DOHH2 (cell line): ENCODE measurements at regions not wholly inside any gene's neighbourhood (a gene's known extent, or its start where the extent isn't known, plus 50 kb on each side); places are given as distances from the start of the nearest gene placed in this dataset.

Experiments used
- H3F3A ChIP-seq: fragments of 200-600 bp; sonication (generic), shearing (Covaris generic); 2 replicates; pipeline ENCODE4 v1.6.0; 2016; ENCODE audit warnings: antibody characterized with exemption, mild to moderate bottlenecking; ENCODE audit not compliant: control insufficient read depth, insufficient read depth
- H3K27ac ChIP-seq: fragments of 200-600 bp; sonication (generic); 2 replicates; pipeline ENCODE4 v1.5.1; 2014; ENCODE audit warnings: low read depth, mild to moderate bottlenecking, low read length, moderate library complexity
- H3K27me3 ChIP-seq: fragments of 200-600 bp; sonication (generic); 2 replicates; pipeline ENCODE4 v1.6.1; 2014; ENCODE audit warnings: mild to moderate bottlenecking, low read length, mixed read lengths; ENCODE audit not compliant: control insufficient read depth
- H3K36me3 ChIP-seq: fragments of 200-600 bp; sonication (generic); 2 replicates; pipeline ENCODE4 v1.6.1; 2014; ENCODE audit warnings: mild to moderate bottlenecking, low read length, moderate library complexity, mixed read lengths; ENCODE audit not compliant: control insufficient read depth
- H3K4me1 ChIP-seq: fragments of 200-600 bp; sonication (generic); 2 replicates; pipeline ENCODE4 v1.6.1; 2014; ENCODE audit warnings: mild to moderate bottlenecking, low read length, mixed read lengths; ENCODE audit not compliant: control insufficient read depth
- H3K4me2 ChIP-seq: fragments of 200-600 bp; sonication (generic); 2 replicates; pipeline ENCODE4 v1.6.0; 2014; ENCODE audit warnings: mild to moderate bottlenecking, low read length, moderate library complexity
- H3K4me3 ChIP-seq: fragments of 200-600 bp; sonication (generic); 2 replicates; pipeline ENCODE4 v1.5.1; 2014; ENCODE audit warnings: mild to moderate bottlenecking, low read length, mixed read lengths
- H3K79me2 ChIP-seq: fragments of 200-600 bp; sonication (generic); 2 replicates; pipeline ENCODE4 v1.6.1; 2014; ENCODE audit warnings: mild to moderate bottlenecking, low read length, mixed read lengths; ENCODE audit not compliant: control insufficient read depth
- H3K9me2 ChIP-seq: fragments of 200-600 bp; sonication (generic); replicated peaks from 2 replicates; pipeline ENCODE4 v1.6.1; 2014; ENCODE audit warnings: mild to moderate bottlenecking, low read length, mixed read lengths; ENCODE audit not compliant: control insufficient read depth
- H3K9me3 ChIP-seq: fragments of 200-600 bp; sonication (generic); 2 replicates; pipeline ENCODE4 v1.6.1; 2014; ENCODE audit warnings: antibody characterized with exemption, low read length, mixed read lengths; ENCODE audit not compliant: control insufficient read depth, insufficient read depth
- H4K20me1 ChIP-seq: fragments of 200-600 bp; sonication (generic); 2 replicates; pipeline ENCODE4 v1.6.0; 2014; ENCODE audit warnings: low read depth, mild to moderate bottlenecking, antibody characterized with exemption, low read length, moderate library complexity; ENCODE audit not compliant: control insufficient read depth, insufficient read depth
- EZH2phosphoT487 ChIP-seq: fragments of 200-600 bp; sonication (generic); IDR thresholded peaks from 2 replicates; pipeline ENCODE4 v1.6.1; 2017; ENCODE audit warnings: borderline replicate concordance, mild to moderate bottlenecking, antibody characterized with exemption, low read length, moderate library complexity, mixed read lengths
- TF ChIP-seq, protein P1 (sequence below): fragments of 200-600 bp; sonication (generic); IDR thresholded peaks from one replicate; pipeline ENCODE4 v1.5.1; 2014; ENCODE audit warnings: antibody characterized with exemption, mild to moderate bottlenecking, low read depth, low read length; ENCODE audit not compliant: poor library complexity, severe bottlenecking

DNA sequence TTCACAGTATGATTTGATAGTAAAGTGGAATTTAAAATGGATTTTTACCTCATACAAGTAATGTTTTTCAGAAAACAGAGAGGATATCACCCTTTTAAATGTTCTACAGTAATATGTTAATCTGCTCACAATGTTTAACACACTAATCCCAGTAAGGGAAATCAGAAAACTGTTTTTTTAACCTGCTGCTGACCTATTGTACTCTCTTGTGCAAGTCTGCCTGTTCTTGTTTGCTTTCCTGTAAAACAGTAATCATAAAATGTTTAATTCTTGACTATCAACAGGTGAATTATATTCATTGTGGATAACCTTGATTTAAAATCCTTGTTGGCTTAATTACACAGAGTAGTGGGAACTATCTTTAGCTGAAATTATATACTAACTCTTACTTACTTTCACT is 126.4 kb downstream of the GNAT3 start:
- Histone ChIP-seq H3F3A (no peaks in the 10 kb centered on the region), H3K4me2 (no peak overlapping the region), H3K4me3 (no peak overlapping the region), H3K27ac (no peak overlapping the region), H3K27me3 (no peaks in the 10 kb centered on the region), H3K4me1 (no peaks in the 10 kb centered on the region), H3K9me2 (no peaks in the 10 kb centered on the region), H3K36me3 (no peaks in the 10 kb centered on the region), H3K9me3 (no peaks in the 10 kb centered on the region), H4K20me1 (no peaks in the 10 kb centered on the region), H3K79me2 (no peaks in the 10 kb centered on the region)
- TF ChIP-seq, protein P1, sequence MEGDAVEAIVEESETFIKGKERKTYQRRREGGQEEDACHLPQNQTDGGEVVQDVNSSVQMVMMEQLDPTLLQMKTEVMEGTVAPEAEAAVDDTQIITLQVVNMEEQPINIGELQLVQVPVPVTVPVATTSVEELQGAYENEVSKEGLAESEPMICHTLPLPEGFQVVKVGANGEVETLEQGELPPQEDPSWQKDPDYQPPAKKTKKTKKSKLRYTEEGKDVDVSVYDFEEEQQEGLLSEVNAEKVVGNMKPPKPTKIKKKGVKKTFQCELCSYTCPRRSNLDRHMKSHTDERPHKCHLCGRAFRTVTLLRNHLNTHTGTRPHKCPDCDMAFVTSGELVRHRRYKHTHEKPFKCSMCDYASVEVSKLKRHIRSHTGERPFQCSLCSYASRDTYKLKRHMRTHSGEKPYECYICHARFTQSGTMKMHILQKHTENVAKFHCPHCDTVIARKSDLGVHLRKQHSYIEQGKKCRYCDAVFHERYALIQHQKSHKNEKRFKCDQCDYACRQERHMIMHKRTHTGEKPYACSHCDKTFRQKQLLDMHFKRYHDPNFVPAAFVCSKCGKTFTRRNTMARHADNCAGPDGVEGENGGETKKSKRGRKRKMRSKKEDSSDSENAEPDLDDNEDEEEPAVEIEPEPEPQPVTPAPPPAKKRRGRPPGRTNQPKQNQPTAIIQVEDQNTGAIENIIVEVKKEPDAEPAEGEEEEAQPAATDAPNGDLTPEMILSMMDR: no peak
- TF ChIP-seq EZH2phosphoT487: no peak

DNA sequence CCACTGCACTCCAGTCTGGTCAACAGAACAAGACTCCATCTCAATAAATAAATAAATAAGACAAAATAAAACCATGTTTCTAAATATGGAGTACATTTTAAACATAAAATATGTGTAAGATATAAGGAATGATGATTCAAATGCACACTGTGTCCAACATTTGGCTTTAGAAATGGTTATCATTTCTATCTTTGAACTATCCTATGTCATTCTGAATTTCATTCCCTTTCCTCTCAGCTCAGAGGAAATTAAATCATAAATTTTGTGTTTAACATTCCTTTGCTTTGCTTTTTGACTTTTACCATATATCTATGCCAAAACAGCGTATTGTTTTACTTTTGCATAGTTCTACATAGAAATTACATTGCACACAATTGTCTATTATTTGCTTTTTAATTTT is 130.9 kb downstream of the GNAT3 start:
- no peaks in the 10 kb centered on the region for H3K27me3 ChIP-seq
- H3K4me2 ChIP-seq: no peak overlapping the region
- H3K9me2 ChIP-seq: no peaks in the 10 kb centered on the region
- no peaks in the 10 kb centered on the region for H3K9me3 ChIP-seq
- no peak overlapping the region for H3K27ac ChIP-seq
- H3F3A ChIP-seq: no peaks in the 10 kb centered on the region
- no peaks in the 10 kb centered on the region for H4K20me1 ChIP-seq
- no peaks in the 10 kb centered on the region for H3K79me2 ChIP-seq
- no peak for TF ChIP-seq EZH2phosphoT487
- TF ChIP-seq, protein P1: no peak
- no peak overlapping the region for H3K4me3 ChIP-seq
- H3K4me1 ChIP-seq: no peaks in the 10 kb centered on the region
- no peaks in the 10 kb centered on the region for H3K36me3 ChIP-seq

DNA sequence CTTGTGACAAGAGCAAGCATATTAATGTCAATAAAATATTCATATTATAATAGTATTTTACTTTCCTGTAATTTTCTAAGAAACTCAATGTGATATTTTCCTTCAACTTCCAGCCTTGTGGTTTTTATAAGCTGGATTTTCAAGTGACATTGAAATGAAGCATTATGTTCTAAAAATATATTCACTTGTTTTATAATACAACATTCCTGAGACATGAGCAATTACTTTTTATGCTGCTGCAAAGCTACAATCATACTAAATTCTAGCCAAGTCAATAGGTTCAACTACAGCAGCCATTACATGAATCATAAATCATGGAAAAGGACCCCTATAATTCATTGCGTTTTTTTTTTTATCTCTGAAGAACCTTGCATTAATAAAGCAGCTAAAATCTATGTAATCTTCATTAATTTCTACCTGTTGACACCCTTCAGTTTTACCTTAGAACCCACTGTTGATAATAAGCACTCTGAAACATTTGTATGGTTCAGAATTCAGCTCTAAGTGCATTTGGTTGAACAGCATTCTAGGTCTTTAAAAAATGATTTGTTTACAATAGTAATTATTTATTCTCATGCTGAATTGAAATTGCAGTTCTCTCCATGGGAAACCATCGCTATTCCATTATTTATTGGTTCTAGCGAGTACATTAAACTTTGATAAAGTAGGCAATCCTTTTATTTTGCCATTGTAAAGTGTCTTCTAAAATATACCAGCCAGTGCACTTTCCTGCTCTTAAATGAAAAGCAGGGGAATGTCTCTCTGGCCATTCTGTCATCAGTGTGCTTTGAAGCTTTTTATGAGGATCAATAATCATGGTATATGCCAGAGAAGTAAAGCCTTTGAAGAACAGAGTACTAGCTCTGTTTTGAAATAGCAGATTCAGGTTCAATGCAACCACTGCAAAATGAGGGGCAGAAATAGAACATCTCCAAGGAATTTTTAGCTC is 132.6 kb downstream of the GNAT3 start:
- TF ChIP-seq, protein P1: no peak
- no peak for TF ChIP-seq EZH2phosphoT487
- H3K4me3 ChIP-seq: no peak overlapping the region
- H3F3A ChIP-seq: no peaks in the 10 kb centered on the region
- H4K20me1 ChIP-seq: no peaks in the 10 kb centered on the region
- no peaks in the 10 kb centered on the region for H3K9me3 ChIP-seq
- no peak overlapping the region for H3K27ac ChIP-seq
- H3K79me2 ChIP-seq: no peaks in the 10 kb centered on the region
- no peaks in the 10 kb centered on the region for H3K36me3 ChIP-seq
- H3K9me2 ChIP-seq: no peaks in the 10 kb centered on the region
- no peaks in the 10 kb centered on the region for H3K4me1 ChIP-seq
- no peaks in the 10 kb centered on the region for H3K27me3 ChIP-seq
- H3K4me2 ChIP-seq: no peak overlapping the region
